Hepatocyte (in vitro differentiated cells): ENCODE measurements at regions not wholly inside any gene's neighbourhood (a gene's known extent, or its start where the extent isn't known, plus 50 kb on each side); places are given as distances from the start of the nearest gene placed in this dataset.

ENCODE experiments used
- DNase-seq: peaks from one replicate; pipeline ENCODE4 v3.0.0-alpha.2; 2016; ENCODE audit warnings: low spot score
- H2AFZ ChIP-seq: fragments of 200-600 bp; sonication (generic); 2 replicates; pipeline ENCODE4 v1.6.0; 2016; ENCODE audit warnings: antibody characterized with exemption, mild to moderate bottlenecking
- H3K27ac ChIP-seq: fragments of 200-600 bp; sonication (generic); 2 replicates; pipeline ENCODE4 v1.5.1; 2016; ENCODE audit warnings: mild to moderate bottlenecking
- H3K27me3 ChIP-seq: fragments of 200-600 bp; sonication (generic); 2 replicates; pipeline ENCODE4 v1.6.1; 2016
- H3K36me3 ChIP-seq: fragments of 200-600 bp; sonication (generic); replicated peaks from 2 replicates; pipeline ENCODE4 v1.5.1; 2016; ENCODE audit warnings: low read depth; ENCODE audit not compliant: insufficient read depth
- H3K4me1 ChIP-seq: fragments of 200-600 bp; sonication (generic); 2 replicates; pipeline ENCODE4 v1.5.1; 2016; ENCODE audit warnings: mild to moderate bottlenecking, moderate library complexity; ENCODE audit not compliant: insufficient read depth
- H3K4me2 ChIP-seq: fragments of 200-600 bp; sonication (generic); 2 replicates; pipeline ENCODE4 v1.6.0; 2016
- H3K4me3 ChIP-seq: fragments of 200-600 bp; sonication (generic); 2 replicates; pipeline ENCODE4 v1.5.1; 2016; ENCODE audit warnings: mild to moderate bottlenecking
- H3K79me2 ChIP-seq: fragments of 200-600 bp; sonication (generic); 2 replicates; pipeline ENCODE4 v1.6.0; 2017; ENCODE audit warnings: mild to moderate bottlenecking
- H3K9me2 ChIP-seq: fragments of 200-600 bp; sonication (generic); replicated peaks from 2 replicates; pipeline ENCODE4 v1.6.0; 2017; ENCODE audit warnings: mild to moderate bottlenecking; ENCODE audit not compliant: insufficient read depth
- H3K9me3 ChIP-seq: fragments of 200-600 bp; sonication (generic); 2 replicates; pipeline ENCODE4 v1.5.1; 2016; ENCODE audit warnings: low read depth, mild to moderate bottlenecking
- H4K20me1 ChIP-seq: fragments of 200-600 bp; sonication (generic); 2 replicates; pipeline ENCODE4 v1.6.0; 2016; ENCODE audit warnings: mild to moderate bottlenecking; ENCODE audit not compliant: insufficient read depth, poor library complexity, severe bottlenecking
- CTCF ChIP-seq: fragments of 200-600 bp; sonication (generic); IDR thresholded peaks from 2 replicates; pipeline ENCODE4 v1.5.1; 2016; ENCODE audit warnings: antibody characterized with exemption, mild to moderate bottlenecking; ENCODE audit not compliant: poor library complexity
- EZH2 ChIP-seq: fragments of 200-600 bp; sonication (generic); IDR thresholded peaks from 2 replicates; pipeline ENCODE4 v1.6.1; 2016; ENCODE audit warnings: antibody characterized with exemption, mild to moderate bottlenecking, borderline replicate concordance
- EZH2phosphoT487 ChIP-seq: fragments of 200-600 bp; sonication (generic); IDR thresholded peaks from one replicate; pipeline ENCODE4 v1.6.1; 2018; ENCODE audit warnings: antibody characterized with exemption, mild to moderate bottlenecking, low read depth, moderate library complexity; ENCODE audit not compliant: unreplicated experiment, severe bottlenecking
- WGBS: methylation state at CpG from one replicate; pipeline ENCODE4 v1.1.6; 2016; ENCODE audit warnings: low lambda C conversion rate; ENCODE audit errors: missing lambda C conversion rate; 5-methylcytosine and 5-hydroxymethylcytosine counted together

- Histone ChIP-seq H3K27me3 (no peaks in the 10 kb centered on the region), H2AFZ (no peak overlapping the region), H3K9me2 (no peaks in the 10 kb centered on the region), H3K4me3 (no peak overlapping the region), H3K27ac (no peak overlapping the region), H3K9me3 (no peaks in the 10 kb centered on the region), H3K36me3 (no peaks in the 10 kb centered on the region), H3K4me1 (no peaks in the 10 kb centered on the region), H3K4me2 (no peak overlapping the region), H3K79me2 (no peaks in the 10 kb centered on the region), H4K20me1 (no peaks in the 10 kb centered on the region)
- TF ChIP-seq EZH2phosphoT487 (no peak), EZH2 (no peak)
- DNase-seq: no peak
- 95% methylated on average over 1 of the region's 1 CpG for WGBS
Observed at GRCh38 chr4:11119474-11119873, 309.2 kb downstream of the HS3ST1 start.

- Histone ChIP-seq H3K4me1 (no peaks in the 10 kb centered on the region), H3K4me2 (no peak overlapping the region), H2AFZ (no peak overlapping the region), H3K27me3 (no peaks in the 10 kb centered on the region), H3K9me2 (no peaks in the 10 kb centered on the region), H3K4me3 (no peak overlapping the region), H3K9me3 (no peaks in the 10 kb centered on the region), H4K20me1 (no peaks in the 10 kb centered on the region), H3K79me2 (no peaks in the 10 kb centered on the region), H3K36me3 (no peaks in the 10 kb centered on the region), H3K27ac (no peak overlapping the region)
- 86% methylated on average over 2 of the region's 2 CpGs for WGBS
- DNase-seq: no peak
- no peak for TF ChIP-seq EZH2
- TF ChIP-seq EZH2phosphoT487: no peak
- no peak for TF ChIP-seq CTCF
Observed at GRCh38 chr4:11118513-11118912, 310.2 kb downstream of the HS3ST1 start.

- WGBS: 79% methylated on average over 8 of the region's 8 CpGs
- no peak for DNase-seq
- Histone ChIP-seq H3K4me2 (no peak overlapping the region), H3K79me2 (no peaks in the 10 kb centered on the region), H3K4me1 (no peaks in the 10 kb centered on the region), H3K36me3 (no peaks in the 10 kb centered on the region), H3K27ac (no peak overlapping the region), H3K4me3 (no peak overlapping the region), H3K9me2 (no peaks in the 10 kb centered on the region), H4K20me1 (no peaks in the 10 kb centered on the region), H3K9me3 (no peaks in the 10 kb centered on the region), H3K27me3 (no peaks in the 10 kb centered on the region), H2AFZ (no peak overlapping the region)
- TF ChIP-seq EZH2 (no peak), CTCF (no peak), EZH2phosphoT487 (no peak)
Observed at GRCh38 chr4:11116940-11117339, 311.8 kb downstream of the HS3ST1 start.

- WGBS: 35% methylated on average over 2 of the region's 2 CpGs
- no peaks in the 10 kb centered on the region for H3K79me2 ChIP-seq
Observed at GRCh38 chr4:11111876-11112275, 316.8 kb downstream of the HS3ST1 start.

More at GRCh38 chr4:11111876-11112275, 316.8 kb downstream of the HS3ST1 start:
- Histone ChIP-seq H3K9me3 (no peaks in the 10 kb centered on the region), H2AFZ (no peak overlapping the region), H3K4me3 (no peak overlapping the region), H3K36me3 (no peaks in the 10 kb centered on the region), H3K4me1 (peaks cover 3% of the 10 kb centered on the region), H3K27me3 (no peaks in the 10 kb centered on the region), H3K4me2 (no peak overlapping the region), H3K27ac (no peak overlapping the region), H3K9me2 (no peaks in the 10 kb centered on the region), H4K20me1 (no peaks in the 10 kb centered on the region)
- no peak for TF ChIP-seq CTCF
- no peak for TF ChIP-seq EZH2phosphoT487
- no peak for TF ChIP-seq EZH2
- DNase-seq: no peak
